SK-N-MC (cell line): ENCODE measurements at regions not wholly inside any gene's neighbourhood (a gene's known extent, or its start where the extent isn't known, plus 50 kb on each side); places are given as distances from the start of the nearest gene placed in this dataset.

Source experiments
- DNase-seq: peaks from one replicate; pipeline ENCODE4 v3.0.0-alpha.2; 2011; ENCODE audit warnings: low read depth, low spot score
- H3K27ac ChIP-seq: fragments of 200-600 bp; sonication (generic); 2 replicates; pipeline ENCODE4 v1.5.1; 2016; ENCODE audit warnings: mixed run types
- H3K36me3 ChIP-seq: fragments of 200-600 bp; sonication (generic); 2 replicates; pipeline ENCODE4 v1.6.1; 2017; ENCODE audit warnings: antibody characterized with exemption, low read length, mixed read lengths; ENCODE audit not compliant: insufficient read depth
- H3K4me3 ChIP-seq: fragments of 200-600 bp; sonication (generic); 2 replicates; pipeline ENCODE4 v1.5.1; 2016
- H3K9ac ChIP-seq: fragments of 200-600 bp; sonication (generic); 2 replicates; pipeline ENCODE4 v1.8.0; 2017; ENCODE audit warnings: mixed run types, mixed read lengths; ENCODE audit not compliant: insufficient read length
- H3K9me3 ChIP-seq: fragments of 200-600 bp; sonication (generic); 2 replicates; pipeline ENCODE4 v1.6.1; 2017; ENCODE audit warnings: low read depth, mild to moderate bottlenecking, antibody characterized with exemption, low read length, moderate library complexity, mixed read lengths
- EZH2 ChIP-seq: fragments of 200-600 bp; sonication (generic); IDR thresholded peaks from one replicate; pipeline ENCODE4 v1.6.1; 2017; ENCODE audit warnings: antibody characterized with exemption
- FOXP2 ChIP-seq: optimal IDR thresholded peaks from 2 replicates; pipeline ENCODE3; 2011; ENCODE audit warnings: mild to moderate bottlenecking, moderate library complexity; ENCODE audit not compliant: insufficient read depth; ENCODE audit errors: extremely low read length, control extremely low read depth
- POLR2AphosphoS5 ChIP-seq: IDR thresholded peaks from 2 replicates; pipeline ENCODE4 v1.6.1; 2012; ENCODE audit warnings: mild to moderate bottlenecking, low read depth, low read length, borderline replicate concordance

GRCh38 chr2:125272651-125273050 lies 1247.6 kb downstream of the CNTNAP5 start:
- no peak overlapping the region for H3K27ac ChIP-seq
- no peak for DNase-seq

DNA sequence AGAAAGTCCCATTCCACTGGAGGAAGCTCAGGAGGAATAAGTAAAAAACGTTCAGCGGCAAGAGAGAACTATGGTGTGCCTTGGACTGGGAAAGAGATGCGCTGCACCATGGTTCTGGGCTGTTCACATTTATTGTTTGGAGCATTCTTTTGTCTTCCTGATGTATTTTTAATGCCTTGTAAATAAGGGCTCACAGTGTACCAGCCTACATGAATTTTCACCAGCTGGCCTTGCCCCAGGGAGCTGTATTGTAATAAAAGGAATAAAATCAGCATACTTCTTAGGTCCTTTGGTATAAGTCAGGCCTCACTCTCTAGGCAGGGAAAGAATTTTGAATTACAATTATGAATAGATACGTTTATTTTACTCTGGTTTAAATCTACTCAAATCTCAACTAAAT lies 1249.6 kb downstream of the CNTNAP5 start:
- no peak for DNase-seq
- no peak overlapping the region for H3K27ac ChIP-seq
- H3K36me3 ChIP-seq = no peaks in the 10 kb centered on the region
- no peak overlapping the region for H3K9ac ChIP-seq
- TF ChIP-seq POLR2AphosphoS5 (no peak), EZH2 (no peak), FOXP2 (no peak)
- H3K4me3 ChIP-seq = no peak overlapping the region
- no peaks in the 10 kb centered on the region for H3K9me3 ChIP-seq

More at GRCh38 chr2:125272651-125273050, 1247.6 kb downstream of the CNTNAP5 start:
- H3K9me3 ChIP-seq = no peaks in the 10 kb centered on the region
- no peak overlapping the region for H3K4me3 ChIP-seq
- no peak overlapping the region for H3K9ac ChIP-seq
- TF ChIP-seq EZH2 = no peak
- TF ChIP-seq FOXP2 = no peak
- no peaks in the 10 kb centered on the region for H3K36me3 ChIP-seq

- Histone ChIP-seq H3K9ac (no peak overlapping the region), H3K9me3 (no peaks in the 10 kb centered on the region), H3K27ac (no peak overlapping the region), H3K36me3 (no peaks in the 10 kb centered on the region), H3K4me3 (no peak overlapping the region)
- no peak for DNase-seq
- no peak for TF ChIP-seq FOXP2
Observed at GRCh38 chr2:125280265-125280664, 1255.2 kb downstream of the CNTNAP5 start.

DNA sequence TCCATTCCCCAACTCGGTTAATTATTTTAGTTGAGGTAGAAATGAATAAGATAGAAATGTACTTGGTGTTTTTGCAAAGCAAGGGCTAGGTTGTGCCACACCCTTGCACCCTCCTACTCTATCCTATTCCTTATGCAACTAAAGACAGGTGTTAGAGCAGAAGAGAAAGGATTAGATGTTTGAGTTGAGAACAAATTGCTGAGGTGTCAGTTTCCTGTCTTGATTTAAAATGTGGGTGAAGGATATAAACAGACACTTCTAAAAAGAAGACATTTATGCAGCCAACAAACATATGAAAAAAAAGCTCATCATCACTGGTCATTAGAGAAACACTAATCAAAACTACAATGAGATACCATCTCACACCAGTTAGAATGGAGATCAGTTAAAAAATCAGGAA lies 1256.2 kb downstream of the CNTNAP5 start:
- Histone ChIP-seq H3K4me3 (no peak overlapping the region), H3K9me3 (no peaks in the 10 kb centered on the region), H3K9ac (no peak overlapping the region), H3K36me3 (no peaks in the 10 kb centered on the region), H3K27ac (no peak overlapping the region)
- TF ChIP-seq EZH2 (no peak), FOXP2 (no peak), POLR2AphosphoS5 (no peak)
- DNase-seq = no peak

DNA sequence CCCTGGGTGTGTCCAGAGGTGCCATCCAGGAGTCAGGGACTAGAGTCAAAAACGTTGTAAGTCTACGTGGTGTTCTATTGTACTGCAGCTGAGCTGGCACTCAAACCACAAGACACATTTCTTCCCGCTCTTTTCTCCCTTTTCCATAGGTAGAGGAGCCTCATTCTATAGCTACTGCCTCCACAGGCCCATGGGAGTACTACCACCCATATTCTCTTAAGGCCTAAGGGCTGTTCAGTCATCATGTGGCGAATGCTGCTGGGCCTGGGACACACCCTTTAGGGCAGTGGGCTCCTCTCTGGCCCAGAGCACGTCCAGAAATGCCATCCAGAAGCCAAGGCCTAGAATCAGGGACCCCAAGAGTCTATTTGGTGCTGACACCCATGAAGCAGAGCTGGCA lies 1271.7 kb downstream of the CNTNAP5 start:
- no peak overlapping the region for H3K4me3 ChIP-seq
- no peak overlapping the region for H3K27ac ChIP-seq
- TF ChIP-seq POLR2AphosphoS5 (no peak), FOXP2 (no peak), EZH2 (no peak)
- no peaks in the 10 kb centered on the region for H3K9me3 ChIP-seq
- no peak overlapping the region for H3K9ac ChIP-seq
- no peak for DNase-seq
- no peaks in the 10 kb centered on the region for H3K36me3 ChIP-seq

- no peaks in the 10 kb centered on the region for H3K36me3 ChIP-seq
- H3K27ac ChIP-seq = no peak overlapping the region
- H3K9ac ChIP-seq = no peak overlapping the region
- H3K4me3 ChIP-seq = no peak overlapping the region
- DNase-seq = no peak
- H3K9me3 ChIP-seq = no peaks in the 10 kb centered on the region
- TF ChIP-seq FOXP2 = no peak
Observed at GRCh38 chr2:125310657-125311364, 1285.7 kb downstream of the CNTNAP5 start.

DNA sequence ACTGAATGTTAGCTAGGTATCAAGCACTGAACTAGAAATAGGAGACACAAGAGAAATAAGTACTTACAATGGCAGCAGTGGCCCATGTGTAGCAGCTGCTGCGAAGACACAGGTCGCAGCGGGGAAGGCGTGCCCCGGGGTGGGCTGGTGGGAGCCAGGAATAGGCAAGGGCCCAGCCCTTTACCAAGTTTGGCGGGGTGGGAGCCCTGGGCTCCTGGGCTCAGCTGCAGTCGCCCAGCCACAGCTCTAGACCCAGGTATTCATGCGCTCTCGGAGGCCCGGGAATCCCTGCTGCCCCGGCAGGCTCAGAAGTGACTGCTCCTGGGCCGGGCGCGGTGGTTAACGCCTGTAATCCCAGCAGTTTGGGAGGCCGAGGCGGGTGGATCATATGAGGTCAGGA lies 1287.3 kb downstream of the CNTNAP5 start:
- no peak overlapping the region for H3K4me3 ChIP-seq
- H3K9ac ChIP-seq = no peak overlapping the region
- no peak for DNase-seq
- H3K36me3 ChIP-seq = no peaks in the 10 kb centered on the region
- no peaks in the 10 kb centered on the region for H3K9me3 ChIP-seq
- no peak for TF ChIP-seq POLR2AphosphoS5
- no peak for TF ChIP-seq FOXP2
- no peak for TF ChIP-seq EZH2
- no peak overlapping the region for H3K27ac ChIP-seq

- no peaks in the 10 kb centered on the region for H3K9me3 ChIP-seq
- no peak for DNase-seq
- no peak overlapping the region for H3K27ac ChIP-seq
- no peaks in the 10 kb centered on the region for H3K36me3 ChIP-seq
- TF ChIP-seq POLR2AphosphoS5 (no peak), EZH2 (no peak), FOXP2 (no peak)
- H3K9ac ChIP-seq = no peak overlapping the region
- no peak overlapping the region for H3K4me3 ChIP-seq
Observed at GRCh38 chr2:125313806-125314205, 1288.7 kb downstream of the CNTNAP5 start.

DNA sequence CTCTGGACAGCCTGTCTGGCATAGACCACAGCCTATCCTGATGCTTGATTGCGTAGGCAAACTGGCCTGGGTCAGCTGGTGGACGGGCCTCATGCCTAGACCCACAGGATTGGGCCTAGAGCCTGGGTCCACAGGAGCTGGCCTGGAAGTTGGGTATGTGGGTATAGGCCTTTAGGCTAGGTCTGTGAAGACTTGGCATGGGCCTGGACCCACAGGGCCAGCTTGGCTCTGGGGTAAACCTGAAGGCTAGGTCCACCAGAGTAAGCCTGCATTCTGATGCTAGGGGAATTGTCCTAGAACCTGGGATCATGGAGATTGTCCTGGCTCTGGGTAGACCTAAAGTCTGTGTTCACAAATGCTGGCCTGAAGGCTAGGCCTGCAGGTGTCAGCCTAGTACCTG lies 1293.7 kb downstream of the CNTNAP5 start:
- Histone ChIP-seq H3K36me3 (no peaks in the 10 kb centered on the region), H3K27ac (no peak overlapping the region), H3K9ac (no peak overlapping the region), H3K4me3 (no peak overlapping the region), H3K9me3 (no peaks in the 10 kb centered on the region)
- TF ChIP-seq POLR2AphosphoS5 (no peak), EZH2 (no peak), FOXP2 (no peak)
- DNase-seq = no peak

DNA sequence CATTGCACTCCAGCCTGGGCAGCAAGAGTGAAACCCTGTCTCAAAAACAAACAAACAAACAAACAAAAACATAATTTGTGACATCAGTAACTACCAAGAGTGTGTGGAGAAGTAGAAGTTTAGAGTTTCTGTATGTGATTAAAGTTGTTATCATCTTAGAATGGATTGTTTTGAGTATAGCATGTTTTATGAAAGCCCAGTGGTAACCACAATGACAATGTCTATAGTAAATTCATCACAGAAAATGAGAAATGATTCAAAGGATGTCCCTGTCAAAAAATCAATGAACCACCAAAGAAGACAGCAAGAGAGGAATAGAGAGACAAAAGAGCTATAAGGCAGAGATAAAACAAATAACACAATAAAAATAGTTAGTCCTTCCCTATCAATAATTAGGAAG lies 1299.2 kb downstream of the CNTNAP5 start:
- Histone ChIP-seq H3K36me3 (no peaks in the 10 kb centered on the region), H3K9me3 (no peaks in the 10 kb centered on the region), H3K27ac (no peak overlapping the region), H3K4me3 (no peak overlapping the region), H3K9ac (no peak overlapping the region)
- TF ChIP-seq EZH2 (no peak), POLR2AphosphoS5 (no peak), FOXP2 (no peak)
- no peak for DNase-seq
